GM23338 (cell line): ENCODE measurements at regions not wholly inside any gene's neighbourhood (a gene's known extent, or its start where the extent isn't known, plus 50 kb on each side); places are given as distances from the start of the nearest gene placed in this dataset.

Experiments used
- CREB1 ChIP-seq: fragments of 250-450 bp; sonication (Bioruptor Pico); IDR thresholded peaks from 2 replicates; pipeline ENCODE4 v1.5.0; 2020; ENCODE audit warnings: low read depth, mild to moderate bottlenecking, moderate library complexity
- EZH2 ChIP-seq: fragments of 200-600 bp; sonication (generic); IDR thresholded peaks from one replicate; pipeline ENCODE4 v1.8.0; 2017; ENCODE audit warnings: antibody characterized with exemption, mild to moderate bottlenecking, low read depth; ENCODE audit not compliant: unreplicated experiment
- EZH2phosphoT487 ChIP-seq: fragments of 200-600 bp; sonication (generic); IDR thresholded peaks from one replicate; pipeline ENCODE4 v1.8.1; 2018; ENCODE audit warnings: antibody characterized with exemption; ENCODE audit not compliant: unreplicated experiment
- JUNB ChIP-seq: IDR thresholded peaks from one replicate; pipeline ENCODE4 v1.6.1; 2016; ENCODE audit warnings: antibody characterized with exemption; ENCODE audit not compliant: unreplicated experiment
- POLR2AphosphoS5 ChIP-seq: IDR thresholded peaks from 2 replicates; pipeline ENCODE4 v1.6.1; 2016; ENCODE audit warnings: antibody characterized with exemption, low read depth
- TF ChIP-seq, protein P1 (sequence below), 2 experiments: fragments of 200-600 bp in 1 of 2; sonication (generic) in 1 of 2; conservative IDR thresholded peaks; 2 replicates each; pipeline versions ENCODE4 v1.5.1 to v1.6.1; 2016 to 2017; ENCODE audit warnings: antibody characterized with exemption in 2 of 2, low read depth in 2 of 2, mild to moderate bottlenecking in 2 of 2, moderate library complexity in 1 of 2
- TF ChIP-seq, protein P2 (sequence below): IDR thresholded peaks from one replicate; pipeline ENCODE4 v1.6.1; 2018; ENCODE audit warnings: antibody characterized with exemption; ENCODE audit not compliant: unreplicated experiment

DNA sequence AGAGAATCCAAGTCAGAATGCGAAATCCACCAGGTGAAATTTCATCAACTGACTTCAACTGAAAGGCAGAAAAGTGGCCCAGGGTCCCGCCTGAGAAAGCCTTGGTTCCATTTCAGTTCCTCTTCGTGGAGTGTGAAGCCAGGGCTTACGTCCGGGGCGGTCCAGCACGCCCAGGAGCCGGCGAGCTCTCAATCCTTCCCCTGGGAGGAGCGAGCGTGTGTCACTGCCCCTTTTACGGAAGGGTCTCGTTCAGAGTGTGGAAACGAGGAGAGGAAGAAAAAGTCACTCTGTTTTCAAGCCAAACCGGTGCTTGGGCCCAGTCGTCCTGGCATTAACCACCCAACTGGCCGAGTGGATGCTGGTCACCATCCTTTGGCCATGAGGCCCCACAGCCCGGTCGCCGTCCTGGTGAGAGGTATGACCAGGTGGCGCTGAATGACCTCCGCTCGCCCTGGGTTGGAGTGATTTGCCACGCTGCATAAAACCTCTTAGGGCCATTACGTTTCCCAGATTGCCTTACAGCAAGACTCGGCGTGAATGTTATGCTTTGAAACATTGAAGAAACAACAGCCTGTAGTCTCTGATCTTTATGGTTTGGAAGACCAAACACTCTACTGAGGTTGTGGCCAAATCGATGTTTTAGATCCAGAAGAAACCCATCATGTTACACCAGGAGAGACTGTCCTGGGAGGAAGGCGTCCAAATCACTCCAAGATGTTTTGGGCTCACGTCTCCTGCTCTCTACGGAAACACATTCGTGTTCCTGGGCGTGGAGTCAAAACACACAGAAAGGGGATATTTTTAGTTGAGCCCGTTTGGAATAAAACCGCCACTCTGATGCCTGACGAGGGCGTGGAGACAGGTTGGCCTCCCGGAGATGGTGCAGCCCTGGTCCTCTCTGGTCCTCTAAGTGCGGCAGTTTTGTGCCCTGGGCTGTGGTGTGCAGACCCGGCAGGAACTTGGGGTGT is 93.6 kb upstream of the ACTRT2 start:
- TF ChIP-seq, protein P1, sequence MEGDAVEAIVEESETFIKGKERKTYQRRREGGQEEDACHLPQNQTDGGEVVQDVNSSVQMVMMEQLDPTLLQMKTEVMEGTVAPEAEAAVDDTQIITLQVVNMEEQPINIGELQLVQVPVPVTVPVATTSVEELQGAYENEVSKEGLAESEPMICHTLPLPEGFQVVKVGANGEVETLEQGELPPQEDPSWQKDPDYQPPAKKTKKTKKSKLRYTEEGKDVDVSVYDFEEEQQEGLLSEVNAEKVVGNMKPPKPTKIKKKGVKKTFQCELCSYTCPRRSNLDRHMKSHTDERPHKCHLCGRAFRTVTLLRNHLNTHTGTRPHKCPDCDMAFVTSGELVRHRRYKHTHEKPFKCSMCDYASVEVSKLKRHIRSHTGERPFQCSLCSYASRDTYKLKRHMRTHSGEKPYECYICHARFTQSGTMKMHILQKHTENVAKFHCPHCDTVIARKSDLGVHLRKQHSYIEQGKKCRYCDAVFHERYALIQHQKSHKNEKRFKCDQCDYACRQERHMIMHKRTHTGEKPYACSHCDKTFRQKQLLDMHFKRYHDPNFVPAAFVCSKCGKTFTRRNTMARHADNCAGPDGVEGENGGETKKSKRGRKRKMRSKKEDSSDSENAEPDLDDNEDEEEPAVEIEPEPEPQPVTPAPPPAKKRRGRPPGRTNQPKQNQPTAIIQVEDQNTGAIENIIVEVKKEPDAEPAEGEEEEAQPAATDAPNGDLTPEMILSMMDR (conservative IDR thresholded peaks at IDR 0.05; ENCODE audit: low read depth in 2 of 2), result no peak
- TF ChIP-seq POLR2AphosphoS5, result no peak
- TF ChIP-seq EZH2phosphoT487, result no peak
- TF ChIP-seq, protein P2, sequence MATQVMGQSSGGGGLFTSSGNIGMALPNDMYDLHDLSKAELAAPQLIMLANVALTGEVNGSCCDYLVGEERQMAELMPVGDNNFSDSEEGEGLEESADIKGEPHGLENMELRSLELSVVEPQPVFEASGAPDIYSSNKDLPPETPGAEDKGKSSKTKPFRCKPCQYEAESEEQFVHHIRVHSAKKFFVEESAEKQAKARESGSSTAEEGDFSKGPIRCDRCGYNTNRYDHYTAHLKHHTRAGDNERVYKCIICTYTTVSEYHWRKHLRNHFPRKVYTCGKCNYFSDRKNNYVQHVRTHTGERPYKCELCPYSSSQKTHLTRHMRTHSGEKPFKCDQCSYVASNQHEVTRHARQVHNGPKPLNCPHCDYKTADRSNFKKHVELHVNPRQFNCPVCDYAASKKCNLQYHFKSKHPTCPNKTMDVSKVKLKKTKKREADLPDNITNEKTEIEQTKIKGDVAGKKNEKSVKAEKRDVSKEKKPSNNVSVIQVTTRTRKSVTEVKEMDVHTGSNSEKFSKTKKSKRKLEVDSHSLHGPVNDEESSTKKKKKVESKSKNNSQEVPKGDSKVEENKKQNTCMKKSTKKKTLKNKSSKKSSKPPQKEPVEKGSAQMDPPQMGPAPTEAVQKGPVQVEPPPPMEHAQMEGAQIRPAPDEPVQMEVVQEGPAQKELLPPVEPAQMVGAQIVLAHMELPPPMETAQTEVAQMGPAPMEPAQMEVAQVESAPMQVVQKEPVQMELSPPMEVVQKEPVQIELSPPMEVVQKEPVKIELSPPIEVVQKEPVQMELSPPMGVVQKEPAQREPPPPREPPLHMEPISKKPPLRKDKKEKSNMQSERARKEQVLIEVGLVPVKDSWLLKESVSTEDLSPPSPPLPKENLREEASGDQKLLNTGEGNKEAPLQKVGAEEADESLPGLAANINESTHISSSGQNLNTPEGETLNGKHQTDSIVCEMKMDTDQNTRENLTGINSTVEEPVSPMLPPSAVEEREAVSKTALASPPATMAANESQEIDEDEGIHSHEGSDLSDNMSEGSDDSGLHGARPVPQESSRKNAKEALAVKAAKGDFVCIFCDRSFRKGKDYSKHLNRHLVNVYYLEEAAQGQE, result no peak
- no peak for TF ChIP-seq CREB1 (CRISPR knock-in tag)
- no peak for TF ChIP-seq EZH2
- no peak for TF ChIP-seq JUNB
